WERI-Rb-1 (cell line): ENCODE measurements at regions not wholly inside any gene's neighbourhood (a gene's known extent, or its start where the extent isn't known, plus 50 kb on each side); places are given as distances from the start of the nearest gene placed in this dataset.

Source experiments
- DNase-seq: peaks from one replicate; pipeline ENCODE4 v3.0.0-alpha.2; 2020
- H3K27ac ChIP-seq: fragments of 250-450 bp; sonication (Bioruptor Pico); 2 replicates; pipeline ENCODE4 v1.5.1; 2020; ENCODE audit warnings: mild to moderate bottlenecking, moderate library complexity
- H3K27me3 ChIP-seq: fragments of 250-450 bp; sonication (Bioruptor Pico); 2 replicates; pipeline ENCODE4 v1.5.1; 2021; ENCODE audit warnings: mild to moderate bottlenecking, low read depth, moderate library complexity; ENCODE audit not compliant: insufficient read depth, severe bottlenecking
- H3K36me3 ChIP-seq: fragments of 250-450 bp; sonication (Bioruptor Pico); 2 replicates; pipeline ENCODE4 v1.5.1; 2020; ENCODE audit warnings: mild to moderate bottlenecking, moderate library complexity
- H3K4me3 ChIP-seq: 2 replicates; pipeline ENCODE4 v1.5.1; 2011; ENCODE audit warnings: low read depth, mild to moderate bottlenecking, control low read depth, low read length
- H3K9me3 ChIP-seq: fragments of 250-450 bp; sonication (Bioruptor Pico); 2 replicates; pipeline ENCODE4 v1.5.1; 2021; ENCODE audit warnings: mild to moderate bottlenecking, moderate library complexity; ENCODE audit not compliant: severe bottlenecking
- TF ChIP-seq, protein P1 (sequence below): IDR thresholded peaks from 2 replicates; pipeline ENCODE4 v1.5.1; 2011; ENCODE audit warnings: low read depth, mild to moderate bottlenecking, control low read depth, inconsistent platforms, low read length

DNA sequence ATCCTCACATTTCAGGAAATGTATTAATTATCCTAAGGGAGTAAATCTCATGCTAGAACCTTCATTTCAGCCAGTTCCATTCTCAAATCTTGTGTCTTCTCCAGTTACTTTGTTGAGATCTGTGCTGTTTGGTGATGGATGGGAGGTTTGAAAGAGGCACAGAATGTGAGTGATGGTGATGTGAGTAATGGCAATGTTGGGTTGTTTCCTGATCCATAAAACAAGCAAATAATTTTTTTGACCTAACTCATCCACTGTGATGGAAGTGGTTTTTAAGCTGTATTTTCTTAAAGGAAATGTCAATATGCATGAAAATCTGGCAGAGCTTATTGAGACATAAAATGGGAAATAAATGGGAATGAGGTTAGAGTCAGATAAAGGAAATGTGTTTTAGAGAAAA is 214.7 kb downstream of the CHRM3 start:
- TF ChIP-seq, protein P1, sequence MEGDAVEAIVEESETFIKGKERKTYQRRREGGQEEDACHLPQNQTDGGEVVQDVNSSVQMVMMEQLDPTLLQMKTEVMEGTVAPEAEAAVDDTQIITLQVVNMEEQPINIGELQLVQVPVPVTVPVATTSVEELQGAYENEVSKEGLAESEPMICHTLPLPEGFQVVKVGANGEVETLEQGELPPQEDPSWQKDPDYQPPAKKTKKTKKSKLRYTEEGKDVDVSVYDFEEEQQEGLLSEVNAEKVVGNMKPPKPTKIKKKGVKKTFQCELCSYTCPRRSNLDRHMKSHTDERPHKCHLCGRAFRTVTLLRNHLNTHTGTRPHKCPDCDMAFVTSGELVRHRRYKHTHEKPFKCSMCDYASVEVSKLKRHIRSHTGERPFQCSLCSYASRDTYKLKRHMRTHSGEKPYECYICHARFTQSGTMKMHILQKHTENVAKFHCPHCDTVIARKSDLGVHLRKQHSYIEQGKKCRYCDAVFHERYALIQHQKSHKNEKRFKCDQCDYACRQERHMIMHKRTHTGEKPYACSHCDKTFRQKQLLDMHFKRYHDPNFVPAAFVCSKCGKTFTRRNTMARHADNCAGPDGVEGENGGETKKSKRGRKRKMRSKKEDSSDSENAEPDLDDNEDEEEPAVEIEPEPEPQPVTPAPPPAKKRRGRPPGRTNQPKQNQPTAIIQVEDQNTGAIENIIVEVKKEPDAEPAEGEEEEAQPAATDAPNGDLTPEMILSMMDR, result no peak
- Histone ChIP-seq H3K27me3 (no peaks in the 10 kb centered on the region), H3K4me3 (no peak overlapping the region), H3K9me3 (no peaks in the 10 kb centered on the region), H3K36me3 (no peaks in the 10 kb centered on the region), H3K27ac (no peak overlapping the region)
- no peak for DNase-seq

DNA sequence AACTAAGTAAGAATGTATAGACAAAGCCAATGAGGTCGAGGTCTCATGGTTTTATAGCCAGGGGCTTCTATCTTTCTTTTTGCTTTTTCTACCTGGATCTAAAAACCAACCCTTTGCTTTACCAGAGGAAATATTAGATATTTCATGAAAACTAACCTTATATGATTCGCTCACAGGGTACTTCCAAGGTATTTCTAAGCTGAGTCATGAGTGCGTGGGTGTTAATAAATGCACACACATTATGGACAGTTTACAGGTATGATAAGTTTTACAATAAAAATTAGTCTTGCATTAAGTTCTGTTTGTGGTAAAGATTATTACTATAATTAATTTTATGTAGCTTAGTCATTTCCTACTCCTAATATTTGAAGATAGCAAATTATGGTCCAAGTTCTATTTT is 217.2 kb downstream of the CHRM3 start:
- no peaks in the 10 kb centered on the region for H3K27me3 ChIP-seq
- no peaks in the 10 kb centered on the region for H3K36me3 ChIP-seq
- H3K27ac ChIP-seq, result no peak overlapping the region
- H3K4me3 ChIP-seq, result no peak overlapping the region
- TF ChIP-seq, protein P1, result no peak
- H3K9me3 ChIP-seq, result no peaks in the 10 kb centered on the region
- no peak for DNase-seq

DNA sequence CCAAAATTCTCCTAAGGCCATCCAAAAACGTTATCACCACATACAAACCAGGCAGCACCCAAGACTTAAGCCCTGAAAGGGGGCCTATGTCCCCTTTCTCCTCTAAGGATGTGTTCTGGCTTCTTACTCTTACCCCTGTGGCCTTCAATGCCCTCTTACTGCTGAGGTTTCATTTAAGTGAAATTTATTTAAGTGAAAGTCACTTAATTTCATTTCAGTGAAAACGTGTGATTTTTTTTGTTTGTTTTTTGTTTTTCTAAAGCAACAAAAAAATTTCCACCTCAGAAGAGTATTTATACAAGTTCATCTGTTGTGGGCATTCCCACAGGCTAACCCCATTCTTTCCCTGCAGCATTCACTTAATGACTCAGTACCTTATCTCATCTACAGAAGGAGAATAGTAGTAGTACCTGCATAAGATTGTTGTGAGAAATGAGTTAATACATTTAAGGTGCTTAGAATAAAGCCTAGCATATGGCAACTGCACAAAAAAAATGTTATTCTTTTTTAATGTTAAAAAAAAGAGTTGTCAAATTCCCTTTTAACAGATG is 220.6 kb downstream of the CHRM3 start:
- Histone ChIP-seq H3K9me3 (no peaks in the 10 kb centered on the region), H3K36me3 (no peaks in the 10 kb centered on the region), H3K27me3 (no peaks in the 10 kb centered on the region), H3K27ac (no peak overlapping the region), H3K4me3 (no peak overlapping the region)
- TF ChIP-seq, protein P1, result no peak
- no peak for DNase-seq

DNA sequence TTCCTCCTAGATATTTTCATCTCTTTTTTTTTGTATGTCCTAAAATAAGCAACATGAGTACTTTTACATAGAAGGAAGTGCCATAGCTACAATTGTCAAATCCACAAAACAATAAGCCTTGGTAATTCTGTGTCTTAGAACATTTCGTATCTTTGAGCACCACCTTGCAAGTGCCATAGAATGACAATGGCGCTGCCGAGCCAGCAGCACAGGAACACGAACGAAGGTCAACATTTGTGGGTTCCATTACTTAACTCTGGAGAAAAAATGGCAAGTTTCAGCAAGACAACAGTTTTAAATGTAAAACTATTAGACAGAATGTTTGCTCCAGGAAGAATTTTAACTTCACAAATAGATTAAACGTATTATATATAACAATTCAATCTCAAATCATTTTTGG is 222.1 kb downstream of the CHRM3 start:
- no peaks in the 10 kb centered on the region for H3K27me3 ChIP-seq
- TF ChIP-seq, protein P1, result no peak
- no peaks in the 10 kb centered on the region for H3K9me3 ChIP-seq
- no peaks in the 10 kb centered on the region for H3K36me3 ChIP-seq
- H3K4me3 ChIP-seq, result no peak overlapping the region
- no peak overlapping the region for H3K27ac ChIP-seq
- DNase-seq, result no peak

DNA sequence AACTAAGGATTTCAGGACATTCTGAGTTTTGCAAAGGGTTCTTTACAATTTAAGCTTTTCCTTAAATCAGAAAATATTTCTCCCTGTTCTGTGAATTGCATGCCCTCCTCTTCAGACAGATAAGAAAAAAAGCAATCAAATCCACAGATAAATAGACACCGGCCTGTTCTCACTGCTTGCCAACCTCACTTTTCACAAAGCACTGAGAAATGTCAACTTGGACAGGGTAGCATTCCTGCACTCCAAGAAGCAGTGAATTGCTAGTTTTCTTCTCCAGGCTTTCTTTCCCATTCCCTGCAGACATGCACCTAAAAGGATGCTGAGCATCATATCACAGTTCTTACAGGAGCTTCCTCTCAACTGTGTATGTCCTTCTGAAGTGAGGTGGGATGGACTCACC is 226.0 kb downstream of the CHRM3 start:
- TF ChIP-seq, protein P1, result no peak
- H3K36me3 ChIP-seq, result no peaks in the 10 kb centered on the region
- H3K27me3 ChIP-seq, result no peaks in the 10 kb centered on the region
- H3K4me3 ChIP-seq, result no peak overlapping the region
- H3K9me3 ChIP-seq, result no peaks in the 10 kb centered on the region
- no peak for DNase-seq
- H3K27ac ChIP-seq, result no peak overlapping the region

DNA sequence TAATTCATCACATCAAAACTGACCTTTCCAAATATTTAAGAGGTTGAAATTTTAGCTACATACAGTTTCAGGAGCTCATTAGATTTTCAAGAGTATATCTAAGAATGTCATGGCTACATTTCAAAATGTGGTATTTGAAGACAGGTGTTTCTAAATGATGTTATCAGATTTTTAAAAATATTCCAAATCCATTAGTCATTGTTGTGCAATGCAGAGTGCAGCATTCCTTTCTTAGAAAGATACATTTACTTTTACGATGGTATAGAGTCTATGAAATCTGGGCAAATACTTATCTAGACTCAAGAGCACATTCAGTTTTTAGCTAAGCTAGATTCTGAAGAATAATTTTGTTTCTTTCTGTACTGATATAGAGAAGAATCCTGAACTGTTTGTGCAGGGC is 230.3 kb downstream of the CHRM3 start:
- Histone ChIP-seq H3K27ac (no peak overlapping the region), H3K27me3 (no peaks in the 10 kb centered on the region), H3K4me3 (no peak overlapping the region), H3K9me3 (no peaks in the 10 kb centered on the region), H3K36me3 (no peaks in the 10 kb centered on the region)
- TF ChIP-seq, protein P1, result no peak
- no peak for DNase-seq
